Neutrophil (primary cell): ENCODE measurements at regions not wholly inside any gene's neighbourhood (a gene's known extent, or its start where the extent isn't known, plus 50 kb on each side); places are given as distances from the start of the nearest gene placed in this dataset.

Experiments
- H3K27ac ChIP-seq: fragments of 200-600 bp; sonication (generic); 2 replicates; pipeline ENCODE4 v1.5.1; 2016; ENCODE audit warnings: mild to moderate bottlenecking, moderate library complexity
- H3K27me3 ChIP-seq: fragments of 200-600 bp; sonication (generic); 2 replicates; pipeline ENCODE4 v1.6.0; 2016; ENCODE audit warnings: mild to moderate bottlenecking
- H3K36me3 ChIP-seq: fragments of 200-600 bp; sonication (generic); 2 replicates; pipeline ENCODE4 v1.5.1; 2017
- H3K4me1 ChIP-seq, 2 experiments: fragments of 200-600 bp in 1 of 2; sonication (generic) in 1 of 2; 1 replicate in 1 of 2; 2 replicates in 1 of 2; pipeline versions ENCODE4 v1.5.1 to v1.6.1; 2013 to 2016; ENCODE audit warnings: low read depth in 1 of 2, low read length in 1 of 2, mild to moderate bottlenecking in 1 of 2, moderate library complexity in 1 of 2; ENCODE audit not compliant: control insufficient read depth in 1 of 2, insufficient read depth in 1 of 2
- H3K4me3 ChIP-seq, 2 experiments: fragments of 200-600 bp in 1 of 2; sonication (generic) in 1 of 2; 1 replicate in 1 of 2; 2 replicates in 1 of 2; pipeline ENCODE4 v1.5.1; 2013 to 2016; ENCODE audit warnings: low read depth in 1 of 2, low read length in 1 of 2, mild to moderate bottlenecking in 1 of 2, moderate library complexity in 1 of 2
- H3K9me3 ChIP-seq: fragments of 200-600 bp; sonication (generic); 2 replicates; pipeline ENCODE4 v1.5.1; 2016
- CTCF ChIP-seq: fragments of 200-600 bp; sonication (generic); IDR thresholded peaks from 2 replicates; pipeline ENCODE4 v1.5.1; 2016; ENCODE audit warnings: antibody characterized with exemption

GRCh38 chr22:48511211-48511610, 1316.5 kb downstream of the BRD1 start:
- Histone ChIP-seq H3K27ac (no peak overlapping the region), H3K27me3 (no peaks in the 10 kb centered on the region), H3K9me3 (no peaks in the 10 kb centered on the region), H3K4me1 (no peaks in the 10 kb centered on the region), H3K4me3 (no peak overlapping the region), H3K36me3 (no peaks in the 10 kb centered on the region)
- no peak for TF ChIP-seq CTCF

- Histone ChIP-seq H3K4me1 (no peaks in the 10 kb centered on the region), H3K27me3 (no peaks in the 10 kb centered on the region), H3K27ac (no peak overlapping the region), H3K9me3 (no peaks in the 10 kb centered on the region), H3K36me3 (no peaks in the 10 kb centered on the region), H3K4me3 (no peak overlapping the region)
- no peak for TF ChIP-seq CTCF
Measured at GRCh38 chr22:48510599-48510998, 1317.1 kb downstream of the BRD1 start.

GRCh38 chr22:48507595-48508350, 1319.9 kb downstream of the BRD1 start:
- Histone ChIP-seq H3K36me3 (no peaks in the 10 kb centered on the region), H3K4me3 (no peak overlapping the region), H3K9me3 (no peaks in the 10 kb centered on the region), H3K27me3 (no peaks in the 10 kb centered on the region), H3K4me1 (no peaks in the 10 kb centered on the region), H3K27ac (no peak overlapping the region)
- TF ChIP-seq CTCF, result no peak

GRCh38 chr22:48507171-48507570, 1320.5 kb downstream of the BRD1 start:
- Histone ChIP-seq H3K9me3 (no peaks in the 10 kb centered on the region), H3K36me3 (no peaks in the 10 kb centered on the region), H3K27ac (no peak overlapping the region), H3K27me3 (no peaks in the 10 kb centered on the region), H3K4me1 (no peaks in the 10 kb centered on the region), H3K4me3 (no peak overlapping the region)
- TF ChIP-seq CTCF, result no peak

- no peaks in the 10 kb centered on the region for H3K4me1 ChIP-seq
- H3K9me3 ChIP-seq, result no peaks in the 10 kb centered on the region
- no peak overlapping the region for H3K27ac ChIP-seq
- H3K4me3 ChIP-seq, result no peak overlapping the region
- no peaks in the 10 kb centered on the region for H3K36me3 ChIP-seq
- H3K27me3 ChIP-seq, result no peaks in the 10 kb centered on the region
- TF ChIP-seq CTCF, result no peak
Measured at GRCh38 chr22:48506506-48507145, 1321.0 kb downstream of the BRD1 start.
